Lower lobe of right lung (tissue), 2 donors: ENCODE measurements at regions not wholly inside any gene's neighbourhood (a gene's known extent, or its start where the extent isn't known, plus 50 kb on each side); places are given as distances from the start of the nearest gene placed in this dataset.

ENCODE experiments used
- ATAC-seq, 2 donors: fragments of 200-7000 bp; cut with Tn5 transposase; one replicate each; pipeline ENCODE4 v1.9.1; 2020 to 2022; ENCODE audit warnings: mild to moderate bottlenecking in 2 of 2, moderate library complexity in 2 of 2
- DNase-seq: peaks from one replicate; pipeline ENCODE4 v3.0.0-alpha.2; 2020
- H3K27ac ChIP-seq: fragments of 200-600 bp; one replicate; pipeline ENCODE4 v1.8.0; 2022
- H3K27me3 ChIP-seq: fragments of 200-600 bp; one replicate; pipeline ENCODE4 v1.8.0; 2022; ENCODE audit warnings: low read depth
- H3K36me3 ChIP-seq: fragments of 200-600 bp; one replicate; pipeline ENCODE4 v1.8.0; 2022; ENCODE audit warnings: mild to moderate bottlenecking
- H3K4me1 ChIP-seq: fragments of 200-600 bp; one replicate; pipeline ENCODE4 v1.8.0; 2022
- H3K4me3 ChIP-seq: fragments of 200-600 bp; one replicate; pipeline ENCODE4 v1.8.0; 2022; ENCODE audit warnings: mild to moderate bottlenecking
- H3K9me3 ChIP-seq: fragments of 200-600 bp; one replicate; pipeline ENCODE4 v1.8.0; 2022
- CTCF ChIP-seq: fragments of 200-600 bp; IDR thresholded peaks from one replicate; pipeline ENCODE4 v1.8.0; 2022; ENCODE audit warnings: antibody characterized with exemption, mild to moderate bottlenecking
- intact Hi-C: fragments of 100-400 bp; cut with DNase I; formaldehyde crosslinking; loops from one replicate; pipeline ENCODE4 v1.11.0; 2022
- donor health status: DM: no; HTN: yes; CAD: no; lungs with severe emphysema.

DNA sequence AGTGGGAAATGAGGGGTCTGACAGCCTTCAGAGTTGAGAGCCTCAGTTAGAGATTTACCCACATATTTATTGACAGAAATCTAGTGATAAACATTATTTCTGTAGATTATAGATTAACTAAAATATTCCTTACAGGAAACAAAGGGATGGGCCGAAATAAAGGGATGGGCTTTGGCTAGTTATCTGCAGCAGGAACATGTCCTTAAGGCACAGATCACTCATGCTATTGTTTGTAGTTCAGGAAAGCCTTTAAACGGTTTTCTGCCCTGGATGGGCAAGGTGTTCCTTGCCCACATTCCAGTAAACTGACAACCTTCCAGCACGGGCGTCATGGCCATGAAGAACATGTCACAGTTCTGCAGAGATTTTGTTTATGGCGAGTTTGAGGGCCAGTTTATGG lies 154.8 kb upstream of the TOM1L1 start:
- intact Hi-C loops, result no loop called here
- no peak for ATAC-seq
- Histone ChIP-seq H3K27me3 (no peaks in the 10 kb centered on the region), H3K27ac (no peak overlapping the region), H3K4me1 (no peaks in the 10 kb centered on the region), H3K4me3 (no peak overlapping the region), H3K36me3 (no peaks in the 10 kb centered on the region), H3K9me3 (peaks cover 3% of the 10 kb centered on the region)
- DNase-seq, result no peak
- no peak for TF ChIP-seq CTCF

- intact Hi-C loops, result no loop called here
- Histone ChIP-seq H3K27me3 (no peaks in the 10 kb centered on the region), H3K27ac (no peak overlapping the region), H3K36me3 (no peaks in the 10 kb centered on the region), H3K9me3 (peaks cover 3% of the 10 kb centered on the region), H3K4me1 (no peaks in the 10 kb centered on the region), H3K4me3 (no peak overlapping the region)
- DNase-seq (no peak), ATAC-seq (no peak)
- TF ChIP-seq CTCF, result no peak
Measured at GRCh38 chr17:54749157-54749556, 151.5 kb upstream of the TOM1L1 start.

- Histone ChIP-seq H3K4me3 (no peak overlapping the region), H3K36me3 (no peaks in the 10 kb centered on the region), H3K4me1 (no peaks in the 10 kb centered on the region), H3K27me3 (no peaks in the 10 kb centered on the region), H3K9me3 (no peaks in the 10 kb centered on the region), H3K27ac (no peak overlapping the region)
- ATAC-seq (no peak), DNase-seq (no peak)
- no peak for TF ChIP-seq CTCF
- intact Hi-C loops, result no loop called here
Measured at GRCh38 chr17:54754560-54754959, 146.1 kb upstream of the TOM1L1 start.

GRCh38 chr17:54760836-54761235 lies 139.8 kb upstream of the TOM1L1 start:
- Histone ChIP-seq H3K4me1 (no peaks in the 10 kb centered on the region), H3K27ac (no peak overlapping the region), H3K27me3 (no peaks in the 10 kb centered on the region), H3K36me3 (no peaks in the 10 kb centered on the region), H3K9me3 (no peaks in the 10 kb centered on the region), H3K4me3 (no peak overlapping the region)
- intact Hi-C loops, result no loop called here
- no peak for DNase-seq
- no peak for TF ChIP-seq CTCF
- ATAC-seq, result no peak

- Histone ChIP-seq H3K36me3 (no peaks in the 10 kb centered on the region), H3K4me3 (no peak overlapping the region), H3K4me1 (no peaks in the 10 kb centered on the region), H3K27ac (no peak overlapping the region), H3K27me3 (no peaks in the 10 kb centered on the region), H3K9me3 (no peaks in the 10 kb centered on the region)
- DNase-seq (no peak), ATAC-seq (no peak)
- TF ChIP-seq CTCF, result no peak
- intact Hi-C loops, result no loop called here
Measured at GRCh38 chr17:54770836-54771235, 129.8 kb upstream of the TOM1L1 start.

GRCh38 chr17:54771409-54771915 lies 129.2 kb upstream of the TOM1L1 start:
- no peak for TF ChIP-seq CTCF
- H3K4me1 ChIP-seq, result no peaks in the 10 kb centered on the region
- no peak overlapping the region for H3K27ac ChIP-seq
- ATAC-seq (no peak), DNase-seq (no peak)
- no peaks in the 10 kb centered on the region for H3K27me3 ChIP-seq
- intact Hi-C loops, result no loop called here
- H3K36me3 ChIP-seq, result no peaks in the 10 kb centered on the region
- no peak overlapping the region for H3K4me3 ChIP-seq
- no peaks in the 10 kb centered on the region for H3K9me3 ChIP-seq
